DOHH2 (cell line): ENCODE measurements at regions not wholly inside any gene's neighbourhood (a gene's known extent, or its start where the extent isn't known, plus 50 kb on each side); places are given as distances from the start of the nearest gene placed in this dataset.

Experiments used
- H3F3A ChIP-seq: fragments of 200-600 bp; sonication (generic), shearing (Covaris generic); 2 replicates; pipeline ENCODE4 v1.6.0; 2016; ENCODE audit warnings: antibody characterized with exemption, mild to moderate bottlenecking; ENCODE audit not compliant: control insufficient read depth, insufficient read depth
- H3K27ac ChIP-seq: fragments of 200-600 bp; sonication (generic); 2 replicates; pipeline ENCODE4 v1.5.1; 2014; ENCODE audit warnings: low read depth, mild to moderate bottlenecking, low read length, moderate library complexity
- H3K27me3 ChIP-seq: fragments of 200-600 bp; sonication (generic); 2 replicates; pipeline ENCODE4 v1.6.1; 2014; ENCODE audit warnings: mild to moderate bottlenecking, low read length, mixed read lengths; ENCODE audit not compliant: control insufficient read depth
- H3K36me3 ChIP-seq: fragments of 200-600 bp; sonication (generic); 2 replicates; pipeline ENCODE4 v1.6.1; 2014; ENCODE audit warnings: mild to moderate bottlenecking, low read length, moderate library complexity, mixed read lengths; ENCODE audit not compliant: control insufficient read depth
- H3K4me1 ChIP-seq: fragments of 200-600 bp; sonication (generic); 2 replicates; pipeline ENCODE4 v1.6.1; 2014; ENCODE audit warnings: mild to moderate bottlenecking, low read length, mixed read lengths; ENCODE audit not compliant: control insufficient read depth
- H3K4me2 ChIP-seq: fragments of 200-600 bp; sonication (generic); 2 replicates; pipeline ENCODE4 v1.6.0; 2014; ENCODE audit warnings: mild to moderate bottlenecking, low read length, moderate library complexity
- H3K4me3 ChIP-seq: fragments of 200-600 bp; sonication (generic); 2 replicates; pipeline ENCODE4 v1.5.1; 2014; ENCODE audit warnings: mild to moderate bottlenecking, low read length, mixed read lengths
- H3K79me2 ChIP-seq: fragments of 200-600 bp; sonication (generic); 2 replicates; pipeline ENCODE4 v1.6.1; 2014; ENCODE audit warnings: mild to moderate bottlenecking, low read length, mixed read lengths; ENCODE audit not compliant: control insufficient read depth
- H3K9me2 ChIP-seq: fragments of 200-600 bp; sonication (generic); replicated peaks from 2 replicates; pipeline ENCODE4 v1.6.1; 2014; ENCODE audit warnings: mild to moderate bottlenecking, low read length, mixed read lengths; ENCODE audit not compliant: control insufficient read depth
- H3K9me3 ChIP-seq: fragments of 200-600 bp; sonication (generic); 2 replicates; pipeline ENCODE4 v1.6.1; 2014; ENCODE audit warnings: antibody characterized with exemption, low read length, mixed read lengths; ENCODE audit not compliant: control insufficient read depth, insufficient read depth
- H4K20me1 ChIP-seq: fragments of 200-600 bp; sonication (generic); 2 replicates; pipeline ENCODE4 v1.6.0; 2014; ENCODE audit warnings: low read depth, mild to moderate bottlenecking, antibody characterized with exemption, low read length, moderate library complexity; ENCODE audit not compliant: control insufficient read depth, insufficient read depth
- CTCF ChIP-seq: fragments of 200-600 bp; sonication (generic); IDR thresholded peaks from one replicate; pipeline ENCODE4 v1.5.1; 2014; ENCODE audit warnings: antibody characterized with exemption, mild to moderate bottlenecking, low read depth, low read length; ENCODE audit not compliant: poor library complexity, severe bottlenecking
- EZH2phosphoT487 ChIP-seq: fragments of 200-600 bp; sonication (generic); IDR thresholded peaks from 2 replicates; pipeline ENCODE4 v1.6.1; 2017; ENCODE audit warnings: borderline replicate concordance, mild to moderate bottlenecking, antibody characterized with exemption, low read length, moderate library complexity, mixed read lengths

DNA sequence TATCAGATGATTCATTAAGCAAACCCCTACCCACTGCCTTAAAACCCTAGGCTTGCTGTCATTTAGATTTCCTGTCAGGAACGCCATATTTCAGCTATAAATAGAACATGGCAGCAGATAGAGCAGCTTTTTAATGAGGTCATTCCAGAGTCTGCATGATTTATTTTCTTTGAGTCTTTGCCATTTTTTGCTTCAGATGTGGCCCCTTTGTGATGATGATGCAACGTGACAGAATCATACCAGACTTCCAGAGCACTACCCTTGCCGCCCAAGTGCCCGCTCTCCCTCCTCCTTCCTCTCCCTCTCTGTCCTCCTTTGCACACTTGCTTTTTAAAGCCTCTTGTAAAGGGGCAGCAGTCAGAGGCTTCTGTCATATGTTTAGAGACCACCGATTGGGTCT is 55.5 kb upstream of the TRIM67 start:
- Histone ChIP-seq H3K27ac (no peak overlapping the region), H3K4me2 (no peak overlapping the region), H3K79me2 (no peaks in the 10 kb centered on the region), H3K27me3 (peaks cover 23% of the 10 kb centered on the region), H4K20me1 (no peaks in the 10 kb centered on the region), H3F3A (no peaks in the 10 kb centered on the region), H3K4me3 (no peak overlapping the region), H3K9me3 (no peaks in the 10 kb centered on the region), H3K36me3 (no peaks in the 10 kb centered on the region), H3K9me2 (no peaks in the 10 kb centered on the region), H3K4me1 (no peaks in the 10 kb centered on the region)
- no peak for TF ChIP-seq EZH2phosphoT487
- TF ChIP-seq CTCF: no peak

GRCh38 chr1:231104917-231105316 is 56.9 kb upstream of the TRIM67 start:
- H3F3A ChIP-seq: no peaks in the 10 kb centered on the region
- H3K27me3 ChIP-seq: peaks cover 21% of the 10 kb centered on the region
- TF ChIP-seq CTCF (no peak), EZH2phosphoT487 (no peak)

GRCh38 chr1:231103961-231104360 is 57.9 kb upstream of the TRIM67 start:
- Histone ChIP-seq H3K9me2 (no peaks in the 10 kb centered on the region), H4K20me1 (no peaks in the 10 kb centered on the region), H3K4me2 (no peak overlapping the region), H3K36me3 (no peaks in the 10 kb centered on the region), H3K9me3 (no peaks in the 10 kb centered on the region), H3F3A (no peaks in the 10 kb centered on the region), H3K27me3 (peaks cover 21% of the 10 kb centered on the region), H3K79me2 (no peaks in the 10 kb centered on the region), H3K27ac (no peak overlapping the region), H3K4me3 (no peak overlapping the region), H3K4me1 (no peaks in the 10 kb centered on the region)
- no peak for TF ChIP-seq CTCF
- TF ChIP-seq EZH2phosphoT487: no peak

More at GRCh38 chr1:231104917-231105316, 56.9 kb upstream of the TRIM67 start:
- H3K9me2 ChIP-seq: no peaks in the 10 kb centered on the region
- no peaks in the 10 kb centered on the region for H3K36me3 ChIP-seq
- H3K4me3 ChIP-seq: no peak overlapping the region
- no peak overlapping the region for H3K4me2 ChIP-seq
- H3K9me3 ChIP-seq: no peaks in the 10 kb centered on the region
- H3K4me1 ChIP-seq: no peaks in the 10 kb centered on the region
- H4K20me1 ChIP-seq: no peaks in the 10 kb centered on the region
- no peaks in the 10 kb centered on the region for H3K79me2 ChIP-seq
- no peak overlapping the region for H3K27ac ChIP-seq
